GM10266 (cell line): ENCODE measurements at regions not wholly inside any gene's neighbourhood (a gene's known extent, or its start where the extent isn't known, plus 50 kb on each side); places are given as distances from the start of the nearest gene placed in this dataset.
"Not testable (repeated sequence)": the region's sequence is repeated elsewhere in the genome, so short reads cannot be mapped to it uniquely, and the experiment has no call there.

Experiments
- DNase-seq: peaks from one replicate; pipeline ENCODE4 v3.0.0; 2012; ENCODE audit errors: extremely low spot score
- TF ChIP-seq, protein P1 (sequence below): IDR thresholded peaks from 2 replicates; pipeline ENCODE4 v1.5.1; 2012; ENCODE audit warnings: mild to moderate bottlenecking, low read depth; ENCODE audit not compliant: control insufficient read depth, insufficient read depth; ENCODE audit errors: missing control alignments

GRCh38 chr15:20473465-20473864 lies 68.1 kb downstream of the GOLGA6L6 start:
- not testable (repeated sequence) for DNase-seq

DNA sequence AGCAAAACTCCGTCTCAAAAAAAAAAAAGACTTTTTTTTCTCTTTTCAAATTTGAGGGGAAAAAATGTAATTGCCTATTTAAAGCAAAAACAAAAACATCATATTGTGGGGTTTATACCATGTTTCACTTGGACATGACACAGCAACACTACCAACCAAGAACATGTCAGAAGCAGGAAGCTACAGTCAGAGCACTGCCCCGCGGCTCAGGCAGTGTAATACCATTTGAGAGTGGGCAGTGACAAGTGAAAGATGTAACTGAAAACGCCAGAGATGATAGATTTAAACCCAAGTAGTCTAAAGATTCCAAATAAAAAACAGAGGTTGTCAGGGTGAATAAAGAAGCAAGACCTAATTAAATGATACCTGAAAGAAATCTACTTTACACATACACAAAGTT lies 68.6 kb downstream of the GOLGA6L6 start:
- DNase-seq: not testable (repeated sequence)

GRCh38 chr15:20470810-20471209 lies 70.8 kb downstream of the GOLGA6L6 start:
- not testable (repeated sequence) for DNase-seq

DNA sequence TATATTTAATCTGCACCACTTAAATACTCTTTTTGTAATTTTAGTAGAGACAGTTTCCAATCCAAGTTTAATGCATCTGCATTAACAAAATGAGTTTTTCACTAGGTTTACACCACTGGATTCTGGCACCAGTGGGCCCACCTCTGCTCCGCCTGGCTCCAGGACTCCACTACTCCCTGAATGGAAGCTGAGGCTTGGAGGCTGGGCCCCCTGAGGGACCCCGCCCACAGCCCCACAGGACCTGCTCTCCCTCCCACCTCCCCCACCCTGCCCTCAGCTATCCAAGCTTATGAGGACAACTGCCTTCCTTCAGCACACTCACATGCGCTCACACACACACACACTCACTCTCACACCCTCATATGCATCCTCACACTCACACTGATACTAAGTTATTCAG lies 100.5 kb downstream of the GOLGA6L6 start:
- not testable (repeated sequence) for DNase-seq

DNA sequence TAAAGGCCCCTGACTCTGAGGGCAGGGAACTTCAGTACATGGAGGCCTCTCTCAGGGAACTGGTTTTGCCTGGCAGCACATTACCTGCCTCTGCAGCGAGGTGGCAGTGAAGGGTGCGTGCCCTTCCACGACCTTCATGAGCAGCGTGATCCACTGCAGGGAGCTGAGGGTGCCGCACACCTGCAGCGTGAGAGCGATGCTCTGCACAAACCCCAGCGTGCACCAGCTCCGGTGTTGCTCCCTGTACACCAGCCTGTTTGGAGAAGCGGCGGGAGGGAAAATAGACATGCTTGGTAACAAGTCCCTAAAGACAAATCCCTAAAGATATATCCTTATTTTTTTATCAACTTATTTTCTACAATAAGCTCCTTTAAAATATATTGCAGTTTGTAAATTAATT lies 101.2 kb downstream of the GOLGA6L6 start:
- DNase-seq: not testable (repeated sequence)

DNA sequence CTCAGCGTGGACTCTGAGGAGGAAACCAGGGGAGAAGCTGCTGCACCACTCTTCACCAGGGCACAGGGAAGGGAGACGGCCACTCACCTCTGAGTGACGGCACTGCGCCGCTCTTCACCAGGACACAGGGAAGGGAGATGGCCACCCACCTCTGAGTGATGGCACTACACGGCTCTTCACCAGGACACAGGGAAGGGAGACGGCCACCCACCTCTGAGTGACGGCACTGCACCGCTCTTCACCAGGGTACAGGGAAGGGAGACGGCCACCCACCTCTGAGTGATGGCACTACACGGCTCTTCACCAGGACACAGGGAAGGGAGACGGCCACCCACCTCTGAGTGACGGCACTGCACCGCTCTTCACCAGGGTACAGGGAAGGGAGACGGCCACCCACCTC lies 102.5 kb downstream of the GOLGA6L6 start:
- not testable (repeated sequence) for DNase-seq

- DNase-seq: not testable (repeated sequence)
Measured at GRCh38 chr15:20438255-20438654, 103.3 kb downstream of the GOLGA6L6 start.

GRCh38 chr15:20433468-20433867 lies 108.1 kb downstream of the GOLGA6L6 start:
- DNase-seq: not testable (repeated sequence)

- DNase-seq: not testable (repeated sequence)
Measured at GRCh38 chr15:20430495-20430894, 111.1 kb downstream of the GOLGA6L6 start.

DNA sequence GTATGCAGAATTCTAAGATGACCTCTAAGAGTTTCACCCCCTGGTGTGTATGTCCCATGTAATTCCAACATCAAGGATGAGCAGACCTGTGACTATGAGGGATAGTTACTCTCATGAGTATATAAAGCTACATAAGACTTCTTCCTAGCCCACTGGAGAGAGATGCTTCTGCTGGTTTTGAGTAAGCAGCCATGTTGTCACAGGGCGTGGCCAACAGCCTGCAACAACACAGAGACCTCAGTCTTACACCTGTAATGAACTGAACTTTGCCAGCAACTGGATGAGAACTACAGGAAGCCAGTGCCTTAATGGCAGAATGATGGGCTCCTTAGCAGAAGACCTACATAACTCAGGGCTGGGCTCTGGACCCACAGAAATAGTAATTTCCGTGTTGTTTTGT lies 120.9 kb downstream of the GOLGA6L6 start:
- DNase-seq: not testable (repeated sequence)

DNA sequence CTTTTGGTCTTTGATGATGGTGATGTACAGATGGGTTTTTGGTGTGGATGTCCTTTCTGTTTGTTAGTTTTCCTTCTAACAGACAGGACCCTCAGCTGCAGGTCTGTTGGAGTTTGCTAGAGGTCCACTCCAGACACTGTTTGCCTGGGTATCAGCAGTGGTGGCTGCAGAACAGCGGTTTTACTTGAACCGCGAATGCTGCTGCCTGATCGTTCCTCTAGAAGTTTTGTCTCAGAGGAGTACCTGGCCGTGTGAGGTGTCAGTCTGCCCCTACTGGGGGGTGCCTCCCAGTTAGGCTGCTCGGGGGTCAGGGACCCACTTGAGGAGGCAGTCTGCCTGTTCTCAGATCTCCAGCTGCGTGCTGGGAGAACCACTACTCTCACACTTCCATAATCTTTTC lies 125.0 kb downstream of the GOLGA6L6 start:
- DNase-seq: not testable (repeated sequence)

GRCh38 chr15:20409667-20410198 lies 131.9 kb downstream of the GOLGA6L6 start:
- DNase-seq: not testable (repeated sequence)

DNA sequence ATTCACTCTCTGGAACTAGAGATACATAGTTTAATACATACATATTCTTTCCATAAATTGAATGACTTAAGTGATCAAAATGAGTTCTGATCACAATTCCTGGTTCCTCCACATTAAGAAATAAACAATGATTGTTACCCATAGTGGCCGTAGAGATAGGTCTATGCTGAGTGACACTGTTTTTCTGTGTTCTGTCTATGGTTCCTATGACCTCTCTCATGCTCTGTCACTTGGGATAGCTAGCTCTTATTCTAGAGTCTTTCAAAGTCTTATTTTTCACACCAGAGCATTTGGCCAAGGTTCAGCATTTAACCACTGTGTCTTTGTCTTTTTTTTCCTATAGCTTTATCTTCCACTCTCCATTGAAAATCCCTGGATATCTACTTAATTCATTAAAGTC lies 132.4 kb downstream of the GOLGA6L6 start:
- no peak for DNase-seq
- TF ChIP-seq, protein P1, sequence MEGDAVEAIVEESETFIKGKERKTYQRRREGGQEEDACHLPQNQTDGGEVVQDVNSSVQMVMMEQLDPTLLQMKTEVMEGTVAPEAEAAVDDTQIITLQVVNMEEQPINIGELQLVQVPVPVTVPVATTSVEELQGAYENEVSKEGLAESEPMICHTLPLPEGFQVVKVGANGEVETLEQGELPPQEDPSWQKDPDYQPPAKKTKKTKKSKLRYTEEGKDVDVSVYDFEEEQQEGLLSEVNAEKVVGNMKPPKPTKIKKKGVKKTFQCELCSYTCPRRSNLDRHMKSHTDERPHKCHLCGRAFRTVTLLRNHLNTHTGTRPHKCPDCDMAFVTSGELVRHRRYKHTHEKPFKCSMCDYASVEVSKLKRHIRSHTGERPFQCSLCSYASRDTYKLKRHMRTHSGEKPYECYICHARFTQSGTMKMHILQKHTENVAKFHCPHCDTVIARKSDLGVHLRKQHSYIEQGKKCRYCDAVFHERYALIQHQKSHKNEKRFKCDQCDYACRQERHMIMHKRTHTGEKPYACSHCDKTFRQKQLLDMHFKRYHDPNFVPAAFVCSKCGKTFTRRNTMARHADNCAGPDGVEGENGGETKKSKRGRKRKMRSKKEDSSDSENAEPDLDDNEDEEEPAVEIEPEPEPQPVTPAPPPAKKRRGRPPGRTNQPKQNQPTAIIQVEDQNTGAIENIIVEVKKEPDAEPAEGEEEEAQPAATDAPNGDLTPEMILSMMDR: no peak

DNA sequence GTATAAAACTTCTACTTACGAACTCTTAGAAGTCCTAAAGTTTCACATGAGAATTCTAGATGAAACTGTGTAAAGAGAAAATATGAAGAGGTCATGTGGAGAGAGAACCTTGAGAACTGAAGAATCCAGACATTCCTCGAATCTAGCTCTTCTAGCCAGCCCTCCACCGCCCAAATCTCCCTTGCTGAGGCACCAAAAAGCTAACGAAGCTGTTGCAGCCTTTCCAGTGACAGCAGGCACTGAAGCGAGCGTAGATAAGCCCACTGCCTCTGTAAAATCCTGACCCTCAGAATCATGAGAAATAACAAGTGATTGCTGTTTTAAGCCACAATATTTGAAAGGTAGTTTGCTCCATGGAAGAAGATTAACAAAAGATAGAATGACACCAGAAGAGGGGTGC lies 134.0 kb downstream of the GOLGA6L6 start:
- TF ChIP-seq, protein P1: no peak
- no peak for DNase-seq

DNA sequence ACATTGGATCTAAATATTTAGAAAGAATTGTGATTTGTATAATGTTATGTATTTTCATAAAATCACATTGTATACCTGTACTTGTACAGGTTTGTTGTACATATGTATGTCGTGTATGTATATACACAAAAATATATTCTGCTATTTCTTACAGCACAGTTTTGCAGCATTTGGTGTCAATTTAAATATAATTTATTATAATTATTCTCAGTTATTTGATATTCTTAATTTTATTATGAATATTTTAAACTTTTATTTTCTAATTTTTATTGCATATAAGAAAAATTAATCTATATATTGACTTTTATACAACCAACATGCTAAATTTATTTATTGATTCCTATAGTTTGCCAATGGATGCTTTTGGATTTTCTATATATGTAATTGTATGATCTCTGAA lies 137.0 kb downstream of the GOLGA6L6 start:
- DNase-seq: not testable (repeated sequence)

- DNase-seq: not testable (repeated sequence)
Measured at GRCh38 chr15:20402586-20402985, 139.0 kb downstream of the GOLGA6L6 start.

DNA sequence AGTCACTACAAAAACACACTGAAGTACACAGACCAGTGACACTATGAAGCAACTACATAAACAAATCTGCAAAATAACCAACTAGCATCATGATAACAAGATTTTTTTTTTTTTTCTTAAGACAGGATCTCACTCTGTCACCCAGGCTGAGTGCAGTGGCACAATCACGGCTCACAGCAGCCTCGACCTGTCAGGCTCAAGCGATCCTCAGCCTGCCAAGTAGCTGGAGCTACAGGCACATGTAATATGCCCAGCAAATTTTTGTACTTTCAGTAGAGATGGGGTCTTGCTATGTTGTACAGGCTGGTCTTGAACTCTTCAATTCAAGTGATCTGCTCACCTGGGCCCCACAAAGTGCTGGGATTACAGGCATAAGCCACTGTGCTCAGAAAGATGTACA lies 140.5 kb downstream of the GOLGA6L6 start:
- not testable (repeated sequence) for DNase-seq

DNA sequence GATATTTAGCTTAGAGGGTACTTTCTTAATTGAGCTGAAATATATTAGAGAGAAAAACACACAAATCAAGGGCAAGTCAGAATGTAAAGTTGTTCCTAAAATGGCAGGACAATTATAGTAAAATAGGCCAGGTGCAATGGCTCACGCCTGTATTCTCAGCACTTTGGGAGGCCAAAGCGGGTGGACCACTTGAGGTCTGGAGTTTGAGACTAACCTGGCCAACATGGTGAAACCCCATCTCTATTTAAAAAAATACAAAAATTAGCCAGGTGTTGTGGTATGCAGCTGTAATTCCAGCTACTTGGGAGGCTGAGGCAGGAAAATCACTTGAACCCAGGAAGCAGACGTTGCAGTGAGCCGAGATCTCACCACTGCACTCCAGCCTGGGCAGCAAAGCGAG lies 142.9 kb downstream of the GOLGA6L6 start:
- DNase-seq: not testable (repeated sequence)

DNA sequence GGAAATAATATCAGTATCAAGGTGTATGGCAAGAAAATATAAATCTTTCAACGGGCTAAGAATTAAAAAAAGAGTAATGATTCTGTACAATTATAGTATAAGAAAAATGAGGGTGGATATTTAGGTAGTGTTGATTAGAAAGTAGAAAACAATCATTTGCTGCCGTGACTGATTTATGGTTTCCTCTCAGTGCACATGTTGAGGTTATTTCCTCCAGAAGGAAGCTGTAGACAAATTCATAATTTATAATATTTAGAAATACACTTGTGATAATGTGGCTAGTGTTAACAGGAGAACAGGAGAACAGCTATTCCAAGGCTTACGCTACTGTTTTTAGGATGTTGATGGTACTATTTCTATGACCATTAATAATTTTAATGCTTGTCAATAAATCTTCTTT lies 153.4 kb downstream of the GOLGA6L6 start:
- not testable (repeated sequence) for DNase-seq
